NCI-H524 (cell line): ENCODE measurements at regions not wholly inside any gene's neighbourhood (a gene's known extent, or its start where the extent isn't known, plus 50 kb on each side); places are given as distances from the start of the nearest gene placed in this dataset.
"Not testable (repeated sequence)": the region's sequence is repeated elsewhere in the genome, so short reads cannot be mapped to it uniquely, and the experiment has no call there.

ENCODE experiments used
- DNase-seq, 2 experiments: peaks; one replicate each; lab custom pipeline; 2025; lab: John Stamatoyannopoulos, UW

DNA sequence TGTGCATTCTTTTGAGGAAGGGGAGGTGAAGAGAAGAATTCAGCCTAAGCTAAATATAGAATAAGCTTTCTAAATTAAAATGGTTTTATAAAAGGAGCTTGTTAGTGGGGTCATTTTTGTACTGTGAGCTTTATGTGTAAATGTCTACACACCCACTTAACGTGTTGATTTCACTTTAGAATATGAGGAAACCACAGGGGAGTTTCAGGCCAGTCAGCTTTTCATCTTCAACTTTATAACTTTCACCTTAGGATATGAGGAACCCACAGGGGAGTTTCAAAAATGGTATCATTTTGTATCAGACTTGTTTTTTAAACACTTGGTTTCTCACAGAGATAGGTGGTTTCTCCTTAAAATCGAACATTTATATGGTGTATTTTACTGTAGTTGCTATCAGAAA is 120.7 kb upstream of the NIPA1 start:
- not testable (repeated sequence) for DNase-seq

DNA sequence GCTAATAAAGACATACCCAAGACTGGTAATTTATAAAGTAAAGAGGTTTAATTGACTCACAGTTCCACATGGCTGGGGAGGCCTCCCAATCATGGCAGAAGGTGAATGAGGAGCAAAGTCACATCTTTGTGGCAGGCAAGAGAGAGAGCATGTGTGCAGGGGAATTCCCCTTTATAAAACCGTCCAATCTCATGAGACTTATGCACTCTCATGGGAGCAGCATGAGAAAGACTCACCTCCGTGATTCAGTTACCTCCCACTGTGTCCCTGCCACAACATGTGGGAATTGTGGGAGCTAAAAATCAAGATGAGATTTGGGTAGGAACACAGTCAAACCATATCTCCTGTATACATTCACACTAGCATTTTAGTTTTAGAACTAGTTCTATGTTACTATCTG is 101.7 kb upstream of the NIPA1 start:
- DNase-seq = not testable (repeated sequence)

DNA sequence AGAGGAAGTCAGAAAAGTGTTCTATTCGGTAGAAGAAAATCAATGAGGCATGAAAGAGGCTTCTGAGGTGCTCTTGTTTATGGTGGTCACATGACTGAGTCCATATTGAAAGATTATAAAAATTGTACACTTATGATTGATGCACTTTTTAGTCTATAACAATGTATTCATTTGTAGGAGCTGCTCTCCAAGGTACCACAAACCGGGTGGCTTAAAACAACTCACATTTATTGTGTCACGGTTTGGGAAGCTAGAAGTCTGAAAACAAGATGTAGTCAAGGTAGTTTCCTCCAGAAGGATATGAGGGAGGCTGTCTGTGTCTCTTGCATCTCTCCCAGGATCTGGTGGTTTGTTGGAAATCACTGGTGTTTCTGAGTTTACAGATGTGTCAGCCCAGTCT is 86.6 kb upstream of the NIPA1 start:
- DNase-seq = not testable (repeated sequence)

DNA sequence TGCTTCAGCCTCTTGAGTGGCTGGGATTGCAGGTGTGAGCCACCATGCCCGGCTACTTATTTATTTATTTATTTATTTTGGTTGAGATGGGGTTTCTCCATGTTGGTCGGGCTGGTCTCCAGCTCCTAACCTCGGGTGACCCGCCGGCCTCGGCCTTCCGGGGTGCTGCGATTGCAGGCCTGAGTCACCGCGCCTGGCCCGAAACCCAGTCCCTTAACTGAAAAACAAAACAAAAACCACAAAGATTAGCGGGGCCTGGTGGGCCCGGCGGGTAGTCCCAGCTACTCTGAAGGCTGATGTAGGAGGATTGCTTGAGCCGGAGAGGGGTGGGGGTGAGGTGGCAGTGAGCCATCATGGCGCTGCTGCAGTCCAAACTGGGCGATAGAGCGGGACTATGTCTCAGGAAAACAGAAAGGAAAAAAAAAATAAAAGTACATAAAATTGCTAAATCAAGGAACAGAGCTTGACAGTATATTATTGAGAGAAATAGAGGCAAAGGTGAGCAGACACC is 75.6 kb upstream of the NIPA1 start:
- DNase-seq = not testable (repeated sequence)

DNA sequence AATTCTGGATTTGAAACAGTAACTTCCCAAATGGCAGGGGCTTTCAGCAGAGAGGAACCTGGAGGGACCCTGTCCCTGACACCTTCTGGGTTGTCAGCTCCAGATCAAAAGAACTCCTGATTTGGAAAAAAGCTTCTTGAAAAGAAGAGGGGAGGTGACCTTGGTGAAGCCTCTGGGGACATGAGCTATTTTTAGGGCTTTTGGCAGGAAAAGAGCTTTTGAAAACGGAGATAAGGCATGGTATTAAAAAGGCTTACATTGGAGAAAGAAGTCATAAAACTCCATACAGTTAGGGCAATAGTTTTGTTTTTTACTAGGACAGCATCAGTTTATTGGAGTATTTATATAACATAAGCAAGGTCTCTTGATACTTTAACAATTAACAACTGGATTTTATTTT is 72.5 kb upstream of the NIPA1 start:
- DNase-seq = not testable (repeated sequence)

DNA sequence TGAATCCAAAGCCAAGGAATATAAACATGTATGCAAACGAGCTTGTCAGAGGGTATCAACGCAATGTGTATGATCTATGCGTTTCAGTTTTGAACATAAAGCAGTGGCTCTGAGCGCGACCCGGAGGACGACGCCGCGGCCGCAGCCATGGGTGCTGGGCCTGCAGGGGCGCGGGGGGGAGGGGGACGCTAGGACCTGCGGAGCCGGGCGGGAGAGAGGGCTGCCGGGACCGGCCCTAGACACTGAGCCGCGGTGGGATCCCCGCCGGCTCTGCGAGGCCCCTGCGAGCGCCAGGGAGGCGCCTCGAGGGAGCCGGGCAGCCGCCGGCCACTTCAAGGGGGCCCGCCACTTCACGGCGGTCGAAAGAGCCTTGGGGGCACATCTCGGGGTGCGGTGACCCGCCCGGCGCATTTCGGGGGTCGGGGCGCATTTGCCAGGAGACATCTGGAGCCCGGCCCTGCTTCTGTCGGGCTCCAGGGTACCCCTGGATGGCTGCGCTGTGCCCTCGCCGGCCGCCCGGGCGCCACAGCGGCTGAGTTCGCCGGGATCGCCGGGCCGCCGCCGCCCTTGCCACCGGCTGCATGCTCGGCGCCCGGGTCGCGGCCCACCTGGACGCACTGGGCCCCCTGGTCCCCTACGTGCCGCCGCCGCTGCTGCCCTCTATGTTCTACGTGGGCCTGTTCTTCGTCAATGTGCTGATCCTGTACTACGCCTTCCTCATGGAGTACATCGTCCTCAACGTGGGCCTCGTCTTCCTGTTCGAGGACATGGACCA is 71.9 kb upstream of the NIPA1 start:
- DNase-seq = peak in 1 of 2 experiments; percentile 19

DNA sequence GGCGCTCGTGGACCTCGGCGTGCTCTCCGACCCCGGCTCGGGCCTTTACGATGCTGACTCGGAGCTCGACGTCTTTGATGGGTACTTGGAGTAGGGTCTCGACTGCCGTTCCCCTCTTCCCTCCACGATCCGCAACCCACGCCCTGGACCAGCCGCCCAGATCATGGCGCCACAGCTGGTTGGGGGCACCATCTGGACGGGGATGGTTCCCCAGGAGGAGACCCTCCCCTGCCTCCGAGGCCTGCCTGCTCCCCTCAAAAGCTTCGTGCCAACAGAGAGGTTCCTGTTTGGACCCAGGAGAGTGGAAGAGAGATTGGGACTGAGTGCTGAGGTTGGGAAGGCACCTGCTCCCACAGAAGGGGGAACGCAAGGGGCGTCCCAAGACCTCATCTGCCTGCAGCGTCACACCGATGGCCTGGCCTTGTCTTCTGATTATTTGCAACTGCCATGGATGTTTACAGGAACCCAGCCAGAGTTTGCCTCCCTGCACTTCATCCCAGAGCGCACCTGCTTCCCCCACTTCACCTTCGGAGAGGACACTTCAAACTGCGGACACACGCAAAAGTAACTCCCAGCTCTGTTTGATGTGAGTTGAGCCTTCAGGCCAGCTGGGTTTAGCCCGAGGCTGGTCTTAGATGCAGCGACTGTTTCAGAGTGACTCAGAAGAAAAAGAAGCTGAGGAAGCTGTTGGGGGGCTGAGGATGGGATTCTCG is 71.2 kb upstream of the NIPA1 start:
- peak; percentile 59 to 66 for DNase-seq

- DNase-seq = peak in 1 of 2 experiments; percentile 42
Observed at GRCh38 chr15:22719980-22720379, 66.5 kb upstream of the NIPA1 start.

DNA sequence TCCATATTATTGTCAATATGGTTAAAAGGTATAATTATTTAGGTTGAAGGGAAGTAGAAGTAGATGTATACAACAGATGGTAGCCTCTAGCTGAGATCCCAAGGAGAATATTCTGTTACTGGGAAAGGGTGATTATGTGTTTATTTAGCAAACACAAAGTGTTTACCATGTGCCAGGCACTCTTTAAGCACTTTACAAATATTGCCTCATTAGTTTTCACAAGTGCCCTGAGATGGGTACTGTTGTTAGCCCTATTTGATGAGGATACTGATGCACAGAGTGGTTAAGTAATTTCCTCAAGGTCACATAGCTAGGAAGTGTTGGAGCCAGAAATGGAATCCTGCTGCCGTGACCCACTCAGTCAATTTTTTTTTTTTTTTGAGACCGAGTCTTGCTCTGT is 60.3 kb upstream of the NIPA1 start:
- not testable (repeated sequence) for DNase-seq

DNA sequence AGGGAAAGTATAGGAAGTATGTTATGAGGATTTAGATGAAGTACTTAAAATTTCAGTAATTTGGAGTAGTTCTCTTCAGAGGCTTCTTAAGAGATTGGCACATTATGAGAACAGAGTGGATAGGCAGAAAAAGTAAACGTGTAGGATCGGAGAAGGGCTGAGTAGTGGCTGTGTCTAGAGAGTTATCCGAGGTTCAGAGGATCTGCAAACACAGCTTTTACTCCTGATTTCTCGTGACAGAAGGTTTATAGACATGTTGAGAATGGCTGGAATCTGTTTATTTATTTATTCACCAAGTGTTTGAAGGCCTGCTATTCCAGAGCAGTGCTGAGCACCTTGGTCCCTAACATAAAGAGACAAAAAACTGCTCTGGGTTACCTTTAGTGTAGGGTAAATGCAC is 51.4 kb upstream of the NIPA1 start:
- DNase-seq = not testable (repeated sequence)

DNA sequence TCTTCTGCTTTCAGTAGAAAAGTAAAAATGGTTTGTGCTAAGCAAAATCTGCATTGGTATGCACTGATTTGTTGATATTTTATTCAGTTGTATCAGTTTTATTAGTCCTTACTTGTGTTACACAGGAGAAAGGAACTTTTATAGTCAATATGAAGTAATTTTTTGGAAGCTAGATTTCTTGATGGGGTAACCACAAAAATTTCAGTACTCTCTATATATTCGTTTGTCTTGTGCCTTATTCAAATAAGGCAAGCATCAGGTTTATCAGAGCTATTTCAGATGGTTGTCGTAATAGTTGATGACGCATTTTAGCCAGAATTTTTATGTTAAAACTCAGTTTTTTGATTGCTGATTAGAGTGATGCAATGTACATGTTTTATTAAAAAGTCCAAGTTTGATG is 50.7 kb upstream of the NIPA1 start:
- no peak for DNase-seq

GRCh38 chr15:22736200-22736599 is 50.2 kb upstream of the NIPA1 start:
- DNase-seq = not testable (repeated sequence)
